ENCODE measurements at regions not wholly inside any gene's neighbourhood (a gene's known extent, or its start where the extent isn't known, plus 50 kb on each side); places are given as distances from the start of the nearest gene placed in this dataset.
"Not testable (repeated sequence)": the region's sequence is repeated elsewhere in the genome, so short reads cannot be mapped to it uniquely, and the experiment has no call there.

- TF ChIP-seq CTCF (IDR thresholded peaks at IDR 0.05): no peak
- no peak overlapping the region for H3K4me3 Mint-ChIP-seq
- H3K9me3 Mint-ChIP-seq: no peaks in the 10 kb centered on the region
- intact Hi-C loops (cut with DNase I, micrococcal nuclease): no loop called here
- no peaks in the 10 kb centered on the region for H3K36me3 Mint-ChIP-seq (ENCODE audit: low read depth)
- CTCF ChIA-PET: no interaction called here
- Histone ChIP-seq H3K4me1 (ENCODE audit: insufficient read depth, low read length) (no peaks in the 10 kb centered on the region), H3K27me3 (ENCODE audit: control insufficient read depth in 1 of 2, insufficient read depth in 2 of 2, low read length in 2 of 2) (peaks cover 0 to 2% of the 10 kb centered on the region in 2 experiments), H3K27ac (ENCODE audit: low read depth in 1 of 2, low read length in 2 of 2) (no peak overlapping the region), H3K36me3 (ENCODE audit: insufficient read depth, low read length) (no peaks in the 10 kb centered on the region), H3K9me3 (ENCODE audit: control insufficient read depth in 1 of 2, insufficient read depth in 1 of 2, low read length in 2 of 2) (no peaks in the 10 kb centered on the region), H3K4me3 (ENCODE audit: low read length) (no peak overlapping the region)
- H3K27me3 Mint-ChIP-seq: peaks cover 10% of the 10 kb centered on the region
- POLR2A ChIA-PET: no interaction called here
- DNase-seq (no peak), ATAC-seq (ENCODE audit: poor library complexity) (no peak)
- no peaks in the 10 kb centered on the region for H3K4me1 Mint-ChIP-seq (ENCODE audit: low read depth)
- H3K27ac Mint-ChIP-seq: no peak overlapping the region
Observed at GRCh38 chr1:60915441-60915840, 166.9 kb upstream of the NFIA start.

- H3K27ac ChIP-seq (ENCODE audit: low read depth in 1 of 2, low read length in 2 of 2): no peak overlapping the region
- TF ChIP-seq CTCF (IDR thresholded peaks at IDR 0.05): no peak
- no peaks in the 10 kb centered on the region for H3K9me3 ChIP-seq (ENCODE audit: control insufficient read depth in 1 of 2, insufficient read depth in 1 of 2, low read length in 2 of 2)
- no peaks in the 10 kb centered on the region for H3K4me1 ChIP-seq (ENCODE audit: insufficient read depth, low read length)
- DNase-seq (no peak), ATAC-seq (ENCODE audit: poor library complexity) (no peak)
- no peaks in the 10 kb centered on the region for H3K4me1 Mint-ChIP-seq (ENCODE audit: low read depth)
- no peak overlapping the region for H3K27ac Mint-ChIP-seq
- no peak overlapping the region for H3K4me3 ChIP-seq (ENCODE audit: low read length)
- no peaks in the 10 kb centered on the region for H3K36me3 Mint-ChIP-seq (ENCODE audit: low read depth)
- CTCF ChIA-PET: no interaction called here
- no peak overlapping the region for H3K4me3 Mint-ChIP-seq
- H3K27me3 ChIP-seq (ENCODE audit: control insufficient read depth in 1 of 2, insufficient read depth in 2 of 2, low read length in 2 of 2): peaks cover 0 to 2% of the 10 kb centered on the region in 2 experiments
- POLR2A ChIA-PET: no interaction called here
- H3K27me3 Mint-ChIP-seq: peaks cover 10% of the 10 kb centered on the region
- H3K9me3 Mint-ChIP-seq: no peaks in the 10 kb centered on the region
- no peaks in the 10 kb centered on the region for H3K36me3 ChIP-seq (ENCODE audit: insufficient read depth, low read length)
- intact Hi-C loops (cut with DNase I, micrococcal nuclease): no loop called here
Observed at GRCh38 chr1:60914982-60915381, 167.4 kb upstream of the NFIA start.

GRCh38 chr1:60913708-60914107 is 168.7 kb upstream of the NFIA start:
- H3K27ac ChIP-seq (ENCODE audit: low read depth in 1 of 2, low read length in 2 of 2); CTCF ChIA-PET; POLR2A ChIA-PET; H3K9me3 ChIP-seq (ENCODE audit: control insufficient read depth in 1 of 2, insufficient read depth in 1 of 2, low read length in 2 of 2); DNase-seq; H3K27me3 ChIP-seq (ENCODE audit: control insufficient read depth in 1 of 2, insufficient read depth in 2 of 2, low read length in 2 of 2); H3K4me1 Mint-ChIP-seq (ENCODE audit: low read depth); H3K9me3 Mint-ChIP-seq; intact Hi-C loops (cut with DNase I, micrococcal nuclease); H3K36me3 ChIP-seq (ENCODE audit: insufficient read depth, low read length); H3K27ac Mint-ChIP-seq; H3K36me3 Mint-ChIP-seq (ENCODE audit: low read depth); H3K4me1 ChIP-seq (ENCODE audit: insufficient read depth, low read length); ATAC-seq (ENCODE audit: poor library complexity); H3K4me3 ChIP-seq (ENCODE audit: low read length); H3K27me3 Mint-ChIP-seq; H3K4me3 Mint-ChIP-seq: not testable (repeated sequence)

GRCh38 chr1:60913039-60913438 is 169.3 kb upstream of the NFIA start:
- no peaks in the 10 kb centered on the region for H3K36me3 Mint-ChIP-seq (ENCODE audit: low read depth)
- Histone ChIP-seq H3K9me3 (ENCODE audit: control insufficient read depth in 1 of 2, insufficient read depth in 1 of 2, low read length in 2 of 2) (no peaks in the 10 kb centered on the region), H3K4me1 (ENCODE audit: insufficient read depth, low read length) (no peaks in the 10 kb centered on the region), H3K27me3 (ENCODE audit: control insufficient read depth in 1 of 2, insufficient read depth in 2 of 2, low read length in 2 of 2) (peaks cover 0 to 2% of the 10 kb centered on the region in 2 experiments), H3K36me3 (ENCODE audit: insufficient read depth, low read length) (no peaks in the 10 kb centered on the region), H3K27ac (ENCODE audit: low read depth in 1 of 2, low read length in 2 of 2) (no peak overlapping the region), H3K4me3 (ENCODE audit: low read length) (no peak overlapping the region)
- H3K4me1 Mint-ChIP-seq (ENCODE audit: low read depth): no peaks in the 10 kb centered on the region
- intact Hi-C loops (cut with DNase I, micrococcal nuclease): no loop called here
- no peak overlapping the region for H3K4me3 Mint-ChIP-seq
- no peak overlapping the region for H3K27ac Mint-ChIP-seq
- peaks cover 10% of the 10 kb centered on the region for H3K27me3 Mint-ChIP-seq
- H3K9me3 Mint-ChIP-seq: no peaks in the 10 kb centered on the region
- DNase-seq (no peak), ATAC-seq (ENCODE audit: poor library complexity) (no peak)
- ChIA-PET CTCF (no interaction called here), POLR2A (no interaction called here)
- TF ChIP-seq CTCF (IDR thresholded peaks at IDR 0.05): no peak

Data from CD4-positive, alpha-beta T cell (primary cell).